ENCODE measurements at regions not wholly inside any gene's neighbourhood (a gene's known extent, or its start where the extent isn't known, plus 50 kb on each side); places are given as distances from the start of the nearest gene placed in this dataset.

GRCh38 chr7:121557034-121557892 is 161.2 kb upstream of the FAM3C start:
- no peak overlapping the region for H3K4me3 ChIP-seq (ENCODE audit: low read depth, low read length)
- TF ChIP-seq CTCF (IDR thresholded peaks at IDR 0.05; ENCODE audit: borderline replicate concordance, insufficient read depth, low read depth, low read length): no peak

GRCh38 chr7:121555558-121555957 is 159.4 kb upstream of the FAM3C start:
- H3K4me3 ChIP-seq (ENCODE audit: low read depth, low read length): no peak overlapping the region
- TF ChIP-seq CTCF (IDR thresholded peaks at IDR 0.05; ENCODE audit: borderline replicate concordance, insufficient read depth, low read depth, low read length): no peak

- H3K4me3 ChIP-seq (ENCODE audit: low read depth, low read length): no peak overlapping the region
- TF ChIP-seq CTCF (IDR thresholded peaks at IDR 0.05; ENCODE audit: borderline replicate concordance, insufficient read depth, low read depth, low read length): peak; percentile 42; the same call in 1 of the 2 replicates
Measured at GRCh38 chr7:121547544-121548092, 151.5 kb upstream of the FAM3C start.

- TF ChIP-seq CTCF (IDR thresholded peaks at IDR 0.05; ENCODE audit: borderline replicate concordance, insufficient read depth, low read depth, low read length): no peak
- H3K4me3 ChIP-seq (ENCODE audit: low read depth, low read length): no peak overlapping the region
Measured at GRCh38 chr7:121546632-121547543, 150.8 kb upstream of the FAM3C start.

- no peak overlapping the region for H3K4me3 ChIP-seq (ENCODE audit: low read depth, low read length)
- no peak for TF ChIP-seq CTCF (IDR thresholded peaks at IDR 0.05; ENCODE audit: borderline replicate concordance, insufficient read depth, low read depth, low read length)
Measured at GRCh38 chr7:121545418-121545817, 149.3 kb upstream of the FAM3C start.

GRCh38 chr7:121544726-121545125 is 148.6 kb upstream of the FAM3C start:
- H3K4me3 ChIP-seq (ENCODE audit: low read depth, low read length): no peak overlapping the region
- TF ChIP-seq CTCF (IDR thresholded peaks at IDR 0.05; ENCODE audit: borderline replicate concordance, insufficient read depth, low read depth, low read length): no peak
